Fibroblast of mammary gland (primary cell): ENCODE measurements at regions not wholly inside any gene's neighbourhood (a gene's known extent, or its start where the extent isn't known, plus 50 kb on each side); places are given as distances from the start of the nearest gene placed in this dataset.
A peak's percentile ranks its signal among the peaks of the same experiment; 100 is the strongest.

Experiments used
- DNase-seq: peaks from one replicate; pipeline ENCODE4 v3.0.0-alpha.2; 2010; ENCODE audit warnings: low read depth
- H3K4me3 ChIP-seq: 2 replicates; pipeline ENCODE4 v1.5.1; 2011; ENCODE audit warnings: low read depth, mild to moderate bottlenecking, low read length, moderate library complexity; ENCODE audit not compliant: control insufficient read depth
- CTCF ChIP-seq: conservative IDR thresholded peaks from 2 replicates; pipeline ENCODE4 v1.5.1; 2011; ENCODE audit warnings: low read depth, low read length, inconsistent platforms; ENCODE audit not compliant: control insufficient read depth, insufficient read depth

DNA sequence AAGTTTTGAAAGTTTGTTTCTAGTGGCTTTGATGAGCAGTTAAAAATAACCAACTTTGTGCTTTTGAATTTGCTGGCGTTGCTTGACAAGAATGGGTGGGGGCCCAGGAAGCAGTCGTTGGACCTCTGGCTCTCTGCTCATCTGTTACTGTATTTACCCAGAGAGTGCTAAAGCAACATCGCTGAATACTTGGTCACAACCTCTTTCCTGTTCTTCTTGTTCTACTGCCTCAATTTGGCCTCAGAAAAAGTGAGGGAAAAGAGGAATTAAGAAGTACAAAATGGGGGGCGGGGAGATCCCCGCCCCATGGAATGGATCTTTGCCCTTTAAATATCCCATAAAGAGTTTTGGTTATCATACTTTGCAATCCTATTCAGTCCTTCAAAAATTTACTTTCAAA, 221.5 kb upstream of the G2E3 start:
- no peak for DNase-seq
- no peak for TF ChIP-seq CTCF
- H3K4me3 ChIP-seq, result no peak overlapping the region

DNA sequence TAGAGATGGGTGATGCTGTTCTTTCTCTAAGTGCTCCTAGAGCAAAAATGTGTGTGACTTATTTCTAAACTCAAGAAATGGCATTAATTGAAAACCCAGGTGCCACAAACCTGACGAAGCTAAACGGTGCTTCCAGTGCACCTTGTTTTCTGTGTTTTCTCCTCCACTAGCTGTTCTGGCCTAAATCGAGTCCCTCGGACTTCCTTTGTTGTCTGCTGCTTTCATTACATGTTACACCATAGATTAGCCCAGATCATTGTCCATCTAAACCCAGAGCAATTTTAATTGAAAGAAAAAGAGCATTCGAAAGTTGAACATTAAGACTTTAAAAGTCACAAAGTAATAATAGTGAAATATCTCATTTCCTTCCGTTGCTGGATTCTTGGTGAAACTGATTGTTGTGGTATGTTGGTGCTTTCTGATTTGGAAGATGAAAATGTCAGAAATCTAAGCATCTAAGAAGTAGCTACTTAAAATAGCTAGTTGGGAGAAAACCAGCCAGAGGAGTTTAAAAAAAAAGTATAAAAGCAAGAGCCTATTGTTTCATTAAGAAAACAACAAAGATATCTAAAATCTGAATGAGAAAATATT, 219.6 kb upstream of the G2E3 start:
- DNase-seq, result no peak
- H3K4me3 ChIP-seq, result no peak overlapping the region
- TF ChIP-seq CTCF, result no peak

DNA sequence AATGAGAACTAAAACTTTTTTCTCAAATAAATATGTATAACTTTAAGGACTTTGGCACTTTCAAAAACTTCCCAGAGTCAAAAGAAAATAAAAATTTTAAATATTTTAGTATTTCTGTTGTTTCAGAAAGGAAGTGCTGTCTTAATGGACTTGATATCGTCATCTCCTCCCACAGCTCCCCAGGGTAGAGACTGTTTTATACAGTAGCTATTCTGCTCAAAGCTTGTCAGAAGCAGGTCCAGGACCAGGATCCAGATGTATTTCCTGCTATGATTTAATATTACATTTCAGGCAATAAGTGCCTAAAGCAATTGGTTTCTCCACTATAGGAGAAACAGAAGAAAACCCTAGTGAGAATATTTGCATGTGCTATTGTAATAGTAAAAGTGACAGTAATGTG, 218.5 kb upstream of the G2E3 start:
- TF ChIP-seq CTCF, result no peak
- H3K4me3 ChIP-seq, result no peak overlapping the region
- DNase-seq, result peak; percentile 1

DNA sequence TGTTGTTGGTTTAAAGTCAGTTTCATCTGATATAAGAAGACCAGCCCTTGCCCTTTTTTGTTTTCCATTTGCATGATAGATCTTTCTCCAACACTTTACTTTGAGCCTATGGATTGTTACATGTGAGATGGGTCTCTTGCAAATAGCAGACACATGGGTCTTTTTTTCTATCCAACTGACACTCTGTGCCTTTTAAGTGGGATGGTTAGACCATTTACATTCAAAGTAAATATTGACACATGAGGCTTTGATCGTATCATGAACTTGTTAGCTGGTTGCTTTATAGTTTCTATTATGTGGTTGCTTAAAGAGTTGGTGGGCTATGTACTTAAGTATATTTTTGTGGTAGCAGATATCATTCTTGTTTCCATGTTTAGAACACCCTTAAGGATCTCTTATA, 213.4 kb upstream of the G2E3 start:
- H3K4me3 ChIP-seq, result no peak overlapping the region
- TF ChIP-seq CTCF, result no peak
- no peak for DNase-seq

DNA sequence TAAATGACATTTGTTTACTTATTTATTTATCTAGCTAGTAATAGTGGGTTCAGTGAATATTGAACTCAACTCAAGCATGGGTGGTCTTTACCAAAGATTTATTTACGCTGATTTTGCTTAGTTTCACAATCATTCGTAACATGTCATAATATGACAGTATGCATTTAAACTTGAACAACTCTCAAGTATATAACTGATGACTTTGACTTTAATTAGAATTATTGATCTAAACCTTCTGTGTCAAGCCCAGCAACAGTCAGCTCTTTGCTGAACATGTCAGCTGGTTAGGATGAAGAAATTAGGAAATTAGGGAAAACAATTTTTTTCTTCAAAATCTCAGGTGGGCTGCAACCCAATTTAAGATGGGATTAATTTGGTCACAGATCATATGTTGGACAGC, 210.5 kb upstream of the G2E3 start:
- TF ChIP-seq CTCF, result no peak
- no peak overlapping the region for H3K4me3 ChIP-seq
- DNase-seq, result no peak

- no peak overlapping the region for H3K4me3 ChIP-seq
- no peak for TF ChIP-seq CTCF
- no peak for DNase-seq
Observed at GRCh38 chr14:30349520-30349919, 209.4 kb upstream of the G2E3 start.

- DNase-seq, result no peak
- no peak for TF ChIP-seq CTCF
- H3K4me3 ChIP-seq, result no peak overlapping the region
Observed at GRCh38 chr14:30354439-30354838, 204.5 kb upstream of the G2E3 start.
